HG02610 (cell line): ENCODE measurements at regions not wholly inside any gene's neighbourhood (a gene's known extent, or its start where the extent isn't known, plus 50 kb on each side); places are given as distances from the start of the nearest gene placed in this dataset.

Source experiments
- ATAC-seq: cut with Tn5 transposase; IDR thresholded peaks from one replicate; pipeline ENCODE4 v1.9.1; 2021; ENCODE audit warnings: mild to moderate bottlenecking, moderate library complexity; ENCODE audit not compliant: unreplicated experiment

- ATAC-seq: no peak
These were observed 560.4 kb upstream of the DPPA4 start for GRCh38 chr3:109897734-109898133.

- no peak for ATAC-seq
These were observed 562.6 kb upstream of the DPPA4 start for GRCh38 chr3:109899925-109900324.

GRCh38 chr3:109900783-109901182 lies 563.4 kb upstream of the DPPA4 start:
- ATAC-seq: no peak

GRCh38 chr3:109902549-109902948 lies 565.2 kb upstream of the DPPA4 start:
- no peak for ATAC-seq

- ATAC-seq: no peak
These were observed 565.8 kb upstream of the DPPA4 start for GRCh38 chr3:109903100-109903499.

- no peak for ATAC-seq
These were observed 573.4 kb upstream of the DPPA4 start for GRCh38 chr3:109910772-109911171.

- no peak for ATAC-seq
These were observed 581.4 kb upstream of the DPPA4 start for GRCh38 chr3:109918740-109919139.

GRCh38 chr3:109920749-109921148 lies 583.4 kb upstream of the DPPA4 start:
- ATAC-seq: no peak

GRCh38 chr3:109921509-109921908 lies 584.2 kb upstream of the DPPA4 start:
- ATAC-seq: no peak

- no peak for ATAC-seq
These were observed 585.5 kb upstream of the DPPA4 start for GRCh38 chr3:109922856-109923255.

- no peak for ATAC-seq
These were observed 586.1 kb upstream of the DPPA4 start for GRCh38 chr3:109923431-109923830.

- no peak for ATAC-seq
These were observed 586.9 kb upstream of the DPPA4 start for GRCh38 chr3:109924196-109924595.

- no peak for ATAC-seq
These were observed 589.0 kb upstream of the DPPA4 start for GRCh38 chr3:109926376-109926775.

GRCh38 chr3:109927161-109927560 lies 589.8 kb upstream of the DPPA4 start:
- ATAC-seq: peak; percentile 85

- no peak for ATAC-seq
These were observed 590.4 kb upstream of the DPPA4 start for GRCh38 chr3:109927726-109928125.

GRCh38 chr3:109930582-109930981 lies 593.2 kb upstream of the DPPA4 start:
- ATAC-seq: no peak

GRCh38 chr3:109933576-109933975 lies 596.2 kb upstream of the DPPA4 start:
- ATAC-seq: no peak

- ATAC-seq: no peak
These were observed 602.5 kb upstream of the DPPA4 start for GRCh38 chr3:109939817-109940216.

- no peak for ATAC-seq
These were observed 605.8 kb upstream of the DPPA4 start for GRCh38 chr3:109943181-109943580.

GRCh38 chr3:109944836-109945235 lies 607.5 kb upstream of the DPPA4 start:
- no peak for ATAC-seq

- no peak for ATAC-seq
These were observed 615.6 kb upstream of the DPPA4 start for GRCh38 chr3:109952924-109953323.

- no peak for ATAC-seq
These were observed 626.5 kb upstream of the DPPA4 start for GRCh38 chr3:109963831-109964230.

- no peak for ATAC-seq
These were observed 636.4 kb upstream of the DPPA4 start for GRCh38 chr3:109973733-109974132.

GRCh38 chr3:109977897-109978296 lies 640.6 kb upstream of the DPPA4 start:
- ATAC-seq: no peak
